SJCRH30 (cell line): ENCODE measurements at regions not wholly inside any gene's neighbourhood (a gene's known extent, or its start where the extent isn't known, plus 50 kb on each side); places are given as distances from the start of the nearest gene placed in this dataset.

Source experiments
- DNase-seq, 2 experiments: peaks; one replicate each; pipeline ENCODE4 v3.0.0-alpha.2; 2015 to 2020
- H3K27ac ChIP-seq: fragments of 250-450 bp; sonication (Bioruptor Pico); 2 replicates; pipeline ENCODE4 v1.5.1; 2020; ENCODE audit warnings: mild to moderate bottlenecking, moderate library complexity
- H3K27me3 ChIP-seq: fragments of 250-450 bp; sonication (Bioruptor Pico); 2 replicates; pipeline ENCODE4 v1.5.1; 2020; ENCODE audit warnings: mild to moderate bottlenecking, moderate library complexity
- H3K36me3 ChIP-seq: fragments of 250-450 bp; sonication (Bioruptor Pico); 2 replicates; pipeline ENCODE4 v1.5.1; 2020; ENCODE audit warnings: mild to moderate bottlenecking, moderate library complexity
- H3K4me1 ChIP-seq: fragments of 250-450 bp; sonication (Bioruptor Pico); 2 replicates; pipeline ENCODE4 v1.5.1; 2020; ENCODE audit warnings: mild to moderate bottlenecking, moderate library complexity
- H3K4me3 ChIP-seq: fragments of 250-450 bp; sonication (Bioruptor Pico); 2 replicates; pipeline ENCODE4 v1.5.1; 2020; ENCODE audit warnings: mild to moderate bottlenecking, moderate library complexity
- H3K9me3 ChIP-seq: fragments of 250-450 bp; sonication (Bioruptor Pico); replicated peaks from 2 replicates; pipeline ENCODE4 v1.5.1; 2020; ENCODE audit warnings: mild to moderate bottlenecking, moderate library complexity

- DNase-seq = no peak
These were observed 178.9 kb upstream of the VRK2 start for GRCh38 chr2:57867730-57868129.

DNA sequence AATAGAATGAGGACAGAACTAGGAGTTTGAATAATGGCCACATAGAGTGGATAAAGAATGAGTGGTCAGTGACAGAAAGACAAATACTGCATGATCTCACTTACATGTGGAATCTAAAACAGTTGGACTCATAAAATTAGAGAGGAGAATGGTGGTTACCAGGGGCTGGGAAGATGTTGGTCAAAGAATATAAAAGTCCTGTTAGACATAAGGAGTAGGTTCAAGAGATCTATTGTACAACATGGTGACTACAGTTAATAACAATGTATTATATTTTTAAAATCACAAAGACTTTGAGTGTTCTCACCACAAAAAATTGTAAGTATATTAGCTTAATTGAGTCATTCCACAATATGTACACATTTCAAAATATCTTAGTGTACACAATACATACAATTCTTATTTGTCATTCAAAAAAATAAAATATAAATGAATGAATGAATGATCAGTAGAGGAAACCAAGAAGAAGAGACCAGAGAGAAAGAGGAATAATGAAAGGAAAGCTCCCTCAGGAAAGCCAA, 177.9 kb upstream of the VRK2 start:
- H3K4me3 ChIP-seq = no peak overlapping the region
- H3K36me3 ChIP-seq = no peaks in the 10 kb centered on the region
- H3K9me3 ChIP-seq = no peaks in the 10 kb centered on the region
- no peak for DNase-seq
- no peaks in the 10 kb centered on the region for H3K27me3 ChIP-seq
- no peaks in the 10 kb centered on the region for H3K4me1 ChIP-seq
- no peak overlapping the region for H3K27ac ChIP-seq

More at GRCh38 chr2:57867730-57868129, 178.9 kb upstream of the VRK2 start:
- no peaks in the 10 kb centered on the region for H3K9me3 ChIP-seq
- no peaks in the 10 kb centered on the region for H3K4me1 ChIP-seq
- no peaks in the 10 kb centered on the region for H3K36me3 ChIP-seq
- H3K27ac ChIP-seq = no peak overlapping the region
- H3K27me3 ChIP-seq = no peaks in the 10 kb centered on the region
- H3K4me3 ChIP-seq = no peak overlapping the region

GRCh38 chr2:57869758-57870344, 176.8 kb upstream of the VRK2 start:
- H3K27ac ChIP-seq = no peak overlapping the region
- no peaks in the 10 kb centered on the region for H3K27me3 ChIP-seq
- no peak overlapping the region for H3K4me3 ChIP-seq
- no peaks in the 10 kb centered on the region for H3K9me3 ChIP-seq
- no peak for DNase-seq
- no peaks in the 10 kb centered on the region for H3K36me3 ChIP-seq
- H3K4me1 ChIP-seq = no peaks in the 10 kb centered on the region

DNA sequence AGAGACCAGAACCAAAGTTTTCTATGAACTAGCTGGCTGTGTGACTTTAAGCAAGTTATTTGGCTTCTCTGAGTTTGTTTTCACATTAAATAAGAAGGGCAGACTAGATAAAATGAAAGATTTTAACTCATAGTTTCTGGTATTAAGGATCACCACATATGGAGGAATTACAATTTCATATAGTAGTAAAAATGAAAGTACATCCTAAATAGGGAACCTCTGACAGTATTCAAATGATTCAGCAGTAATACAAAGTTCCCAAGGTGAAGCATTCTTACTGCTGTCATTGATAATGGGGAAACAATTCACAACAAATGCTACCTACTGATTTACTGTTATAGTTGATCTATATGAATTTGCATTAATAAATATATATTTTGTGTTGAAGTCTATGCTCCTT, 170.3 kb upstream of the VRK2 start:
- H3K4me1 ChIP-seq = no peaks in the 10 kb centered on the region; the same call in 1 of the 2 replicates
- DNase-seq = no peak
- H3K27ac ChIP-seq = no peak overlapping the region
- no peaks in the 10 kb centered on the region for H3K9me3 ChIP-seq
- H3K27me3 ChIP-seq = no peaks in the 10 kb centered on the region
- no peak overlapping the region for H3K4me3 ChIP-seq
- H3K36me3 ChIP-seq = no peaks in the 10 kb centered on the region

GRCh38 chr2:57877811-57878170, 168.8 kb upstream of the VRK2 start:
- H3K36me3 ChIP-seq = no peaks in the 10 kb centered on the region
- H3K9me3 ChIP-seq = no peaks in the 10 kb centered on the region
- H3K4me1 ChIP-seq = no peaks in the 10 kb centered on the region; the same call in 1 of the 2 replicates
- H3K27me3 ChIP-seq = no peaks in the 10 kb centered on the region
- H3K4me3 ChIP-seq = no peak overlapping the region
- no peak for DNase-seq
- no peak overlapping the region for H3K27ac ChIP-seq

GRCh38 chr2:57878171-57878865, 168.3 kb upstream of the VRK2 start:
- Histone ChIP-seq H3K4me1 (no peaks in the 10 kb centered on the region; the same call in 1 of the 2 replicates), H3K27me3 (no peaks in the 10 kb centered on the region), H3K27ac (no peak overlapping the region), H3K9me3 (no peaks in the 10 kb centered on the region), H3K36me3 (no peaks in the 10 kb centered on the region), H3K4me3 (peak overlapping the region; percentile 28; the same call in 1 of the 2 replicates)
- peak; percentile 13 to 38 for DNase-seq

- H3K4me1 ChIP-seq = no peaks in the 10 kb centered on the region; the same call in 1 of the 2 replicates
- no peaks in the 10 kb centered on the region for H3K27me3 ChIP-seq
- H3K36me3 ChIP-seq = no peaks in the 10 kb centered on the region
- no peak overlapping the region for H3K27ac ChIP-seq
- no peak for DNase-seq
- H3K4me3 ChIP-seq = no peak overlapping the region
- H3K9me3 ChIP-seq = no peaks in the 10 kb centered on the region
These were observed 167.8 kb upstream of the VRK2 start for GRCh38 chr2:57878866-57879210.

DNA sequence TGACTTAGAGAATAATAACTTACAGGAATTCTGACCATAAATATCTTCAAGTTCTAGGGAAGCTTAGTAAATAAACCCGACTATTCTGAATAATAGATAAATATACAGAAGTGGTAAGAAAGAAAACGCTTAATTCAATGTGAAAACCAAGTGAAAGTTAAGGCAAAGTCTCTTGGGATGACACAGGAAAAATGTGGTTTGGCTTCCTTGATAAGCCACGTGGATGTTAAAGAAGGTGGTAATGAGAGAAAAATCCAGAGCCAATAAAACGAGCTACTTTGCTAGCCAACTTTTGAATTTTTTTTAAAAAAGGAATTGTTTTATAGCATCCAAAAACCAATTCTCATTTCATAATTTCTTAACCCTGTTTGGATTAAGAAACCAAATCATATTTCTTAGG, 166.2 kb upstream of the VRK2 start:
- Histone ChIP-seq H3K9me3 (no peaks in the 10 kb centered on the region), H3K4me3 (no peak overlapping the region), H3K27ac (no peak overlapping the region), H3K27me3 (no peaks in the 10 kb centered on the region), H3K36me3 (no peaks in the 10 kb centered on the region), H3K4me1 (no peaks in the 10 kb centered on the region; the same call in 1 of the 2 replicates)
- no peak for DNase-seq

GRCh38 chr2:57880967-57881366, 165.6 kb upstream of the VRK2 start:
- no peak for DNase-seq
- Histone ChIP-seq H3K27me3 (no peaks in the 10 kb centered on the region), H3K4me3 (no peak overlapping the region), H3K4me1 (no peaks in the 10 kb centered on the region; the same call in 1 of the 2 replicates), H3K36me3 (no peaks in the 10 kb centered on the region), H3K9me3 (no peaks in the 10 kb centered on the region), H3K27ac (no peak overlapping the region)

DNA sequence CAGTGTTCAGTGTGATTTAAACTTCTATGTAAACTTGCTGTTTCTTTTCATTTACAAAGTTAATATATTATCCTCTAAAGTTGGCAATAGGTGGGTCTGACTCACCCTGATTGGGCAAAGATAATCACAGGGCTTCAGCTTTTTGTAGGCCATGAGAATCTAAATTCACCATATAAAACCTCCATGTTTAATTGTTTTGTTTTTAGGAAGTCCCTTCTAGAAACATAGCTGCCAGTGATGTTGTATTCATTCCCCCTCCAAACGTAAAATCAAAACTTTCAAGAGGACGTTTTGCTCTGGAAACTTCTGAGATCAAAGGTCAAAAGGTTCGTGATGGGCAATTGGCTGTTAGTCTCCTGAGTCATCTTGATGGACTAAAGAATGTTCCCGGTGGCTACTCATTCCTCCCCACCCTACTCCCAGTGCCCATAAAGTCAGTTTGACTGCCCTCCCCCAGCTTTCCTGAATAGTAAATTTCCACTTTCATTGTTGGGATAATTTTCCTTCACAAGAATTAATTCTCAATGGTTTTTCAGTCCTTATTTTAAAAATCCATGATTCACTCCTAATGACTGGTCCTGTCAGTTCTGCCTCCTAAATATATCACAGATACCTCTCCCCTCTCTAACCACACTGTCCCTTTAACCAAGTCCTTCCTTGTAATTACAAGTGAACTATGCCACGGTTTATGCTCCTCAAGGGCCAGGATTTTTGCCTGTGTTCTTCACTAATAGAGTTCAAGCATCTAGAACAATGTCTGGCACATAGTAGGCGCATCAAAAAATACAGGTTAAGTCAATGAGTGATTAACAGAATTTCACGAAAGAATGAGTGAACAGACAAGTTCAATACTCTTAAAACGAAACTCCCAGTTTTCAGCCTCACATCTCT, 164.4 kb upstream of the VRK2 start:
- no peaks in the 10 kb centered on the region for H3K27me3 ChIP-seq
- H3K4me3 ChIP-seq = no peak overlapping the region
- H3K36me3 ChIP-seq = no peaks in the 10 kb centered on the region
- no peak overlapping the region for H3K27ac ChIP-seq
- no peaks in the 10 kb centered on the region; the same call in 1 of the 2 replicates for H3K4me1 ChIP-seq
- H3K9me3 ChIP-seq = no peaks in the 10 kb centered on the region
- DNase-seq = no peak

- H3K27me3 ChIP-seq = no peaks in the 10 kb centered on the region
- H3K4me1 ChIP-seq = no peaks in the 10 kb centered on the region; the same call in 1 of the 2 replicates
- no peak overlapping the region for H3K4me3 ChIP-seq
- H3K27ac ChIP-seq = no peak overlapping the region
- H3K9me3 ChIP-seq = no peaks in the 10 kb centered on the region
- H3K36me3 ChIP-seq = no peaks in the 10 kb centered on the region
- no peak for DNase-seq
These were observed 163.6 kb upstream of the VRK2 start for GRCh38 chr2:57882895-57883515.

- DNase-seq = no peak
- Histone ChIP-seq H3K27ac (no peak overlapping the region), H3K4me3 (no peak overlapping the region), H3K36me3 (no peaks in the 10 kb centered on the region), H3K4me1 (no peaks in the 10 kb centered on the region), H3K27me3 (no peaks in the 10 kb centered on the region), H3K9me3 (no peaks in the 10 kb centered on the region)
These were observed 162.3 kb upstream of the VRK2 start for GRCh38 chr2:57884281-57884680.

- Histone ChIP-seq H3K27me3 (no peaks in the 10 kb centered on the region), H3K4me1 (no peaks in the 10 kb centered on the region), H3K27ac (no peak overlapping the region), H3K36me3 (no peaks in the 10 kb centered on the region), H3K9me3 (no peaks in the 10 kb centered on the region), H3K4me3 (no peak overlapping the region)
- DNase-seq = no peak
These were observed 160.9 kb upstream of the VRK2 start for GRCh38 chr2:57885742-57886141.

- Histone ChIP-seq H3K27ac (no peak overlapping the region), H3K9me3 (no peaks in the 10 kb centered on the region), H3K36me3 (no peaks in the 10 kb centered on the region), H3K4me3 (no peak overlapping the region), H3K4me1 (no peaks in the 10 kb centered on the region), H3K27me3 (no peaks in the 10 kb centered on the region)
- no peak for DNase-seq
These were observed 160.3 kb upstream of the VRK2 start for GRCh38 chr2:57886161-57886786.
